Activated naive CD8-positive, alpha-beta T cell treated with anti-CD3 and anti-CD28 coated beads, Interleukin-2, amount 50 U/mL, for 16 hours (primary cell): ENCODE measurements at regions not wholly inside any gene's neighbourhood (a gene's known extent, or its start where the extent isn't known, plus 50 kb on each side); places are given as distances from the start of the nearest gene placed in this dataset.

ENCODE experiments used
- DNase-seq: peaks from one replicate; pipeline ENCODE4 v3.0.0-alpha.2; 2020; ENCODE audit warnings: low read depth, low spot score

DNA sequence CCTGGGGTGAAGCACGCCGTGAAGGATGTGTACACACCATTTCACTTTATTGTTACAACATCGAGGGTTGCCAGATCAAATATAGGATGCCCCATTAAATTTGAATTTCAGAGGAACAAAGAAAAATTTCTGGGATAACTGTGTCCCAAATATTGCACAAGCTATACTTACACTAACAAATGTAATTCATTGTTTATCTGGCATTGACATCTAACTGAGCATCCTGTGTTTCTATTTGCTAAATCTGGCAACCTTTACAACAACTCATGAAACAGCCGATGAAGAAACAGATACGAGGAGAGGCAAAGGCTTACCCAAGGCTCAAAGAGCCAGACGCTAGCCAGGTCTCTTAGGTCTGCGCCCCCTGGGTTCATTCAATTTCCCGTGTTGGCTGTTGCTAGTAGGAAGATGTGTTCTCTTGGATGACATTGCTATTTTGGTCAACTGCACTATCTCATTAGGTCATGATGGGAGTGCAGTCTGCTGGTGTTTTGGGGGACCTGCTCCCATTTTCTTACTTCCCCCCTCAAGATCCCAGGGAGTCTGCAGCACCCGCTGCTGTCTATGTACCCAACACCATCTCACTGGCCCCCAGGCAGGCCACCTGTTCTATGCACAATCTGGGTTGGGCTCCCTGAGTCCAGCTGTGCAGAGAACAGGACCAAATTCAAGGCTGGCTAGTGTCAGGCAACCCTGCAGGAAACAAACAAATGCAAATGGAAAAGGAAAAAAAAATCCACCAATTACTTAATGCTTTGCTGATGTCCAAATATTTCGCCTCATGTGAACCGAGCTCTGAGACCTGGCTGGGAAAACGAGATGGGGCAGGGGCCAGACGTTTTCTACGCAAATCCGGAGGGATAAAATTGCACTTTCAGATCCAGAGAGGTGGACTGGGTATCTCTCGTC lies 560.9 kb downstream of the MIAT start:
- no peak for DNase-seq

DNA sequence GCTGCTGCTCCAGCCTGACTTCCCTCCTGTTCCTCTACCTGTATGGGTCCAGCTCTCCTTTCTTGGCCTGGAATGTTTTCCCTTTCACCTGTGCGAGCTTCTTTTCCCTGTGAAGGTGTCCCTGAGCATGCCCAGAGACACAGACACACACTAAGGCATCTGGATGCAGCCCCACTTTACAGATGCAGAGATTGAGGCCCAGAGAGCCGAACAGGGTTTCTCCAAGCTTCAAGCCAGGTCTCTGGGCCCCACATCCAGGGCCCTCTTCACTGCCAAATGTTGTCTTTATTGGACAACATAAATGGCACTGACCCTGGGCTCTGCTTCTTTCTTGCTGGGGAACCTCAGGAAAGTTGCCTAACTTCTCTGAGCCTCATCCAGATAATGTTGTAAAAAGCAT lies 561.6 kb downstream of the MIAT start:
- no peak for DNase-seq

DNA sequence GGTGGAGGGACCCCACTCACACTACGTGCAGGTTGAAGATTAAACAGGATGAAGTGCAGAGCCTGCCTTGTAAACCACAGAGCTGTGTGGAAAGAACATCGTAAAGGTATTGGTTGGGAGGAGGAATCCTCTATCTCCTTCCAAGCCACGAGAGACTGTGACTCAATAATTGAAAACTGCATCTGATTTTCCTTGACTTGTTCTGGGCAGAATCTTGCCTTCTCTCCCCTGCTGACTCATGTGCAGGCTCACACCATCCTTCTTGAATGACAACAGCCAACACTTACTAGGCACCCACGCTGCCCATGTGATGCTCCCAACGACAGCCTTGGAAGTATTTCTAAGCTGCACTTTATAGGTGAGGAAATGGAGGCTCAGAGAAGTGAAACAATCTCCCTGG lies 563.0 kb downstream of the MIAT start:
- no peak for DNase-seq

DNA sequence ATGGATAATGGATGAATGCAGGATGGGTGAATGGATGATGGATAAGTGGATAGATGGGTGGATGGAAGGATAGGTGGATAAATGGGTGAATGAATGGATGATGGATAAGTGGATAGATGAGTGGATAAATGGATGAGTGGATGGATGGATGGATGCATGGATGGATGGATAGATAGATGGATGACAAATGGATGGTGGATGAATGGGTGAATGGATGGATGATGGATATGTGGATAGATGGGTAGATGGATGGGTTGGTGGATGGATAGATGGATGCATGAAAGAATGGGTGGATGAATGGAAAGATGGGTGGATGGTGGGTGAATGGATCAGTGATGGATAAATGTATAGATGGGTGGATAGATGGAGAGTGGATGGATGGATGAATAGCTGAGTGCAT lies 564.8 kb downstream of the MIAT start:
- DNase-seq: no peak

DNA sequence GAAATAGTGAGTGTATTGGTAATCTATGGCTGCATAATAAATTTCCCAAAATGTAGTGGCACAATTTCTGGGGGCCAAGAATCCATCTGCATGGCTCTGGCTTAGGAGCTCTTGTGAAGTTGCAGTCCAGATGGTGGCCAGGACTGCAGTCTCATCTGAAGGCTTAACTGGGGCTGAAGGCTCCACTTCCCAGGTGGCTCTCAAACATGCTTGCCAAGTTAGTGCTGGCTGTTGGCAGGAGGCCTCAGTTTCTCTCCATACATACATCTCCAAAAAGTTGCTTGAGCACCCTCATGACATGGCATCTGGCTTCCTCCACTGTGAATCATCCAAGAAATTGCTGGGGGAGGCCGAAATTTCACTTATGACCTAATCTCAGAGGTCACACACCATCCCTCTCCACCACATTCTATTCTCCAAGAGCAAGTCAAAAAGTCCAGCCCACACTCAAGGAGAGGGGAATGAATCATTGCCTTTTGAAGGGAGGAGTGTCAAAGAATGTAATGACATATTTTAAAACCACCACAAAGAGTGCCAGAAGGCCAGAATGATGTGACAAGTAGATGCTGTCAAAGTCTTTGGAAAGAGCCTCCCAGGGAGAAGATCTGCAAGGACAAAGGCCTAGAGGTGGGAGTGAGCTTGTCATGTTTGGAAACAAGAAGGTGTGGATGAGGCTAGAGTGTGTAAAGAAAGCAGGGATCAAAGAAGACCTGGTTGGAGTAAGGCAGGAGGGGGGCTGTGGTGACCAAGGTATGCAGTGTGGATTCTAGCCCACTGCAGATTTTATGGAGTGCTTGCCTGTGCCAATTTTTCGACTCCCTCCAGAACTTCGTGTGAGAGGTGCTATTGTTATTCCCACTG lies 566.2 kb downstream of the MIAT start:
- DNase-seq: no peak

DNA sequence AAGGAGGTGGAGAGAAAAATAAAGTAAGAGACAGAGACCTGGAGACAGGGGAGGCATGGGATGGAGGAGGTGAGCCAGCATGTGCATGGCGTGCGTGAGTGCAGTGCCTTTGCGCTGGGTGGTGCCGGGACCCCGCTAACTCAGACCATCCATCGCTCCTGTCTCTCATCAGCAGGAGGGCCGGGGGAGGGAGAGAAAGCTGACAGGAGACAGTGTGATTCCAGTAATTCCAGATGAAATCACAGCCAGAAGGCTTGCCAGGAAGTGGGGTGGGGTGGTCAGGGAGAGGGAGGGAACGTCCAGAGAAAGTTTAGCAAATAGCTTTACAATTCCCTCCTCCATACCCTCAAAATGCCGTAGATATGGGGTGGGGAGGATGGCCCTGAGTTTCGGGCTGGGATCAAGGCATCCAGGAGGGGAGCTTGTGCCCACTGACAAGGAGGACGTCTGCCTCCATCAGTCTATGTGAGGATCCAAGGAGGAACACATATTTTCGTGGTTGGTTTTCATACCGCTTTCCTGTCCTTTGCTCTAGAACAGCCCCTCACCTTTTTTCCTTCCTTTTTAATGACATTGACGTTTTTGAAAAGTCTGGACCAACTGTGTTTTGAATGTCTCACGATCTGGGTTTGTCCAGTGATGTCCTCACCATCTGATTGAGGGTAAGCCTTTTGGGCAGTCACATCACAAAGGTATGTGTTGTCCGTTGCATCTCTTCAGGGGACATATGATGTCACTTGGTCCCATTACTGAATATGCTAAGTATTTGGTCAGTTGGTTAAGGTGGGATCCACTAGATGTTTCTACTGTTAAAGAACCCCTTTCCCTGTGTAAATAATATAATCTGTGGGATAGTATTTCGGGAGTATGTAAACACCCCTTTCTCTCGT lies 567.3 kb downstream of the MIAT start:
- no peak for DNase-seq

DNA sequence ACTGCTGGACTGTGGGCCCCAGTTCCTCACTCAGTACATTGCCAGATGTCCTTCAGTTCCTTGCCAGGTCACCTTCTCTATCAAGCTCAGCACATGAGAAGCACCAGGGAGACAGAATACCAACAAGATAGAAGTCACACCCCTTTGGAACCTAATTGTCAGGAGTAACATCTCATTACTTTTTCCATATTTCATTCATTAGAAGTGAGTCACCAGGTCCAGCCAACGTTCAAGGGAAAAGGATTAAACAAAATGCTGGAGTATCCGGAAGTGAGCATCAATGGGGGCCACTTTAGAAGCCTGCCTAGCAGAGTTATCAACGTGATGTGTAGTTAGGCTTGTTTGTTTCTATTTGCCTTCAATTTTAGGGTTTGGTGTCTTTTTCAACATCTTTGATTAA lies 569.3 kb downstream of the MIAT start:
- no peak for DNase-seq

DNA sequence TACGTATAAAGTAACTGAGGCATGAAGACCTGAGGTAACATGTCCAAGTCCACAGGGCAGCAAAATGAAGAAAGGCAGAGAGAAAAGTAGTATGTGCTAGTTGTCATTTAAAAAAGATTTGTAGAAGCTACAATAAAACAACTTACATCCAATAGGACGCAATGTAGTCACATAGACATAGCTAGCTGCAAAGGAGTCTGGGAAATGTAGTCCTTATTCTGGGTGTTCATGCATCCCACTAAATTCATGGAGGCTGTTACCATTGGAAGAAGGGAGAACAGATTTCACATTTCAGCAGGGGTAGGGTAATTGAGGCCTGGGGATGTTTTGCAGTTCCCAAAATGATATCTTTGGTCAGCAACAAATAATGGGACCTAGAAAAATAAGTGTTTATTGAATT lies 571.4 kb downstream of the MIAT start:
- DNase-seq: no peak

DNA sequence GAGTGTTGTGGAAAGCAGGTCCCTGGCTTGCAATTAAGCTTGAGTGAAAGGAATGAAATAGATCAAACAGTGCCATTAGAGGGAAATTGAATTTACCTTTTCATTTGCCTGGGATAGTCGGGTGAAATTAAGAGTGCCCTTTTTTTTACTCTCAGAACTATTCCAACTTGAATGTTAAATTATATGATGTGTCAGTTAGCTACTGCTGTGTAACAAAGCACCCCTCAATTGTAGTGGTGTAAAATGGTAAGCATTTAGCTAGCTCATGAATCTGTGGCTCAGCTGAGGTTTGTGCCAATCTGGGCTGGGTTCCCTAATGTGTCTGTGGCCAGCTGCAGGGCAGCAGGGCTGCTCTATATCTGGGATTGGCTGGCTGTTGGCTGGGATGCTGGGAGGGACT lies 571.4 kb downstream of the MN1 start:
- DNase-seq: no peak

DNA sequence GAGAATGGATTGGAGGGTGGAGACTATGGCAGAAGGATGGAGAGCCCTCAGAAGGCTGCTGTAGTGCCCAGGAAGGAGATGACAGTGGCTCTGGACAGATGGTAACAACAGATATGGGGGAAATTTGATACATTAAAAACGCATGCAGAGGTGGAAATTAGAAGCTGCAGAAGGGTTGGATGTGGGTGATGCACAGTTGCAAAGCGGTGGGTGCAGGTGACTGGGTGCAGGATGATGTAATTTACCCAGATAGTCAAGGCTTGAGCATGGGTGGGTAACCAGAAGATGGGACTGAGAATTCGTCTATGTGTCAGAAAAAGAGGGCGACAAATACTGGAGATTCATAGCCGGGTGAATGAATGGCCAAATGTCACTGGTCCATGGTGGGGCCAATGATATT lies 570.3 kb downstream of the MN1 start:
- no peak for DNase-seq

DNA sequence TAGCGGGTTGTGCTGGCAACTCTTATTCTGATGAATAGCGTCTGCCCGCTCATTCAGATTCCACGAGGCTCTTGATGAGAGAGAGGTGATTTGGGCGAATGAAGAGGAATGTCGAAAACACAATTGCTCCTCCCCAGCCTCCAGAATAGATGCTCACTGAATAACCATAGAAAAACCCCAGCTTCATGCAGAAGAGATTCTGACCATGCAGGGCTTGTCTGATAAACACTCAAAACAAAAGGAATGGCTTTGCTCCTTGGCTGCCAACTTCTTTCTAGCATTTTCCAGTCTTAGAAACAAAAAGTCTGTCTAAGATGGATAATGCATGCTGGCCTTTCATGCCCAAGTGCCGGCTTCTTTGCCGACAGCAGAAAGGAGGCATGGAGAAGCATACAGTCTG lies 569.5 kb downstream of the MN1 start:
- no peak for DNase-seq

DNA sequence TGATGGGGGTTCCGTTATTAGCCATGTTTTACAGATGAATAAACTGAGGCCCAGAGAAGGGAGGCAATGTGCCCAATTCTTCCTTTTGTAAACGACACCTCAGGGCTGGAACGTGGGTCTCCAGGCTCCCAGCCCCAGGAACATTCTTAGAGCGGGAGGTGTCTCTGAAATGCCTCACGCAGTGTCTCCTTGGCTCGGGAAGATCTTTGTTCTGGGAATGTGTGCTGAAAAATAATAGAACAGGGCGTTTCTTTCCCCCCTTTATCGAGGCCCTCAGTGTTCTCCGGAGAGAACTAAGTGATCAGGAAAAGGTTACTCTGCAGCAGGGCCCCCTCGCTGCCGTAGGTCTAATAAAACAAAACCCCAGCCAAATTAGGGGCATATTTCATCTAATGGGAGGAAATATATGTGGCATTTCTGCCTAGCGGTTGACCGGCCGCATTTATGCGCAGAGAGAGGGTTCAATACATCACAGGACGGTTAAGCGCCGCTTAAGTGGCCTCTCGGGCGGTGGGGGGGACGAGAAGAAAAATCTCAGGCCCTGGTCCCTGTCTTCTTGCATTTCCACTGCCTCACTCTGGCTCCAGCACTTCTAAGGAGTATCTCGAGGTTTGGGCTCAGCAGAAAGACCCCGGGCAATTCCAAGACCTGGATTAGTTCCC lies 564.3 kb downstream of the MN1 start:
- DNase-seq: no peak

DNA sequence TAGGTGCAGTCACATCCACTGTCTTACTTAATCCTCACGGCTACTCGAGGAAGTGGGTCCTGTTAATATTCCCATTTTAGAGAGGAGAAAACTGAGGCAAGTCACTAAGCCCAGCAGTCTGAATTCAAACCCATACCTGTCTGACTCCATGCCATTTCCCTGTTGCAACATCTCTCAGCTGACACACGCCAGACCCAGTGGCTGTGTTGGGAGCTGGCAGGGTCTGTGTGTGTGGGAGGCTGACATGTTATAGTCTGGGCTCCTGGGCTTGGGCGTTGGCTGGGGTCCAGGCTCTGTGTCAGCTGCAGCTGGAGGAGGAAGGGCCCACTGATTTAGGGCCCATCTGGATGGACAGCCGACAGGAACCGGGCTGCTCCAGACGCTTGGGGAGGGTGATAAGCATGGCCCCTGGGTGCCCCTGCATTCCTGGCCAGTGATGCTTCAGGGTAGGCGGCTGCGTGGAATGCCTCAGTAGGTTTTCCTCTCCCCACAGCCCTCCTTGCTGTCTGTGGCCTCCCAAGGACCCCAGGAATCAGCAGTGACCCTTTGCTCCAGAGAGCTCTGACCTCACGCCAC lies 562.5 kb downstream of the MN1 start:
- DNase-seq: no peak

DNA sequence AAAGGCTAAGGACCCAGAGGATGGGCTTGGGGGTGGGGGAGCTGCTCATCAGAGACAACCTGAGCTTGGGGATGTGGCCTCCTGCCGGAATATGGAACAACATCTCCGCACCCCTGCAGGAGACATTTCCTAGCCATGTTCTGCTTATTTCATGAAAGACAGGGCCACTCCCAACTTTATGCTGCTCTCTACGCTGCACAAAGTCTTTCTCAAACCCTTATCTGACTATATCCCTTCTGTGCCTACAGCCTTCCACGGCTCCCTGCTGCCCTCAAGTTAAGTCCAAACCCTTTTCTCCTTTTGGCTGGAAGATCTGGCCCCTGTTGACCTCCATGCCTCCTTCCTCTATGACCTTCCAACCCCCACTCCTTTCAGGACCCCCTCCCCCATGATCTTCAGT lies 562.0 kb downstream of the MN1 start:
- DNase-seq: no peak

DNA sequence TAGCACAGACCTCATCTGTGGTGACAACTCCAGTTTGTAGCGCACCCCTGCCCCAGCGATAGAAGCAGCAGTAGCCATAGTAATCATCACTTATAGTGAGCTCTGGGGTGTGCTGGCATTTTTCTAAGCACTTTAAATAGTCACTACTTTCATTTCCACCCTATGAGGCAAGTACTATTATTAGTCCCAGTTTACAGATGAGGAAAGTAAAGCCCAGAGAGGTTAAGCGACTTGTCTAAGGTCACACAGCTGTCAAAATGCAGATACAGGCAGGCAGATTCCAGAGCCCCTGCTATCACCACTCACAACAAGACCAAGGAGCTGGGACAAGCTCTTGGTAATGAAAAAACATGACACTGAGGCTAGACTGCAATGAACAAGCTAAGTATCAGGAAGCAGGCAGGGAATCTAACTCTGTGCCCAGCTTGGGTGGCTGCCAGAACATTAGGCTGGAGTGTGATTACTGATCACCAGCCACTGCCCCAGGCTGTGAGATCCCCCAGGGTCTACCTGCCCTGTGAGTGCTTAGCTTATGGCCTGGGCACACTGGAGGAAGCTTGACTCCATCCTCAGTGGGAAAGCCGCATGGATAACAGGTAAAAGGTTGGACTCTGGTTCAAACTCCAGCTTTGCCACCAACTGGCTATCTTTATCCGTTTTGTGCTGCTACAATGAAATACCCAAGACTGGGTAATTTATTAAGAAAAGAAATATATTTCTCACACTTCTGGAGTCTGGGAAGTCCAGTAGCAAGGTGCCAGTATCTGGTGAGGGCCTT lies 561.1 kb downstream of the MN1 start:
- DNase-seq: no peak

DNA sequence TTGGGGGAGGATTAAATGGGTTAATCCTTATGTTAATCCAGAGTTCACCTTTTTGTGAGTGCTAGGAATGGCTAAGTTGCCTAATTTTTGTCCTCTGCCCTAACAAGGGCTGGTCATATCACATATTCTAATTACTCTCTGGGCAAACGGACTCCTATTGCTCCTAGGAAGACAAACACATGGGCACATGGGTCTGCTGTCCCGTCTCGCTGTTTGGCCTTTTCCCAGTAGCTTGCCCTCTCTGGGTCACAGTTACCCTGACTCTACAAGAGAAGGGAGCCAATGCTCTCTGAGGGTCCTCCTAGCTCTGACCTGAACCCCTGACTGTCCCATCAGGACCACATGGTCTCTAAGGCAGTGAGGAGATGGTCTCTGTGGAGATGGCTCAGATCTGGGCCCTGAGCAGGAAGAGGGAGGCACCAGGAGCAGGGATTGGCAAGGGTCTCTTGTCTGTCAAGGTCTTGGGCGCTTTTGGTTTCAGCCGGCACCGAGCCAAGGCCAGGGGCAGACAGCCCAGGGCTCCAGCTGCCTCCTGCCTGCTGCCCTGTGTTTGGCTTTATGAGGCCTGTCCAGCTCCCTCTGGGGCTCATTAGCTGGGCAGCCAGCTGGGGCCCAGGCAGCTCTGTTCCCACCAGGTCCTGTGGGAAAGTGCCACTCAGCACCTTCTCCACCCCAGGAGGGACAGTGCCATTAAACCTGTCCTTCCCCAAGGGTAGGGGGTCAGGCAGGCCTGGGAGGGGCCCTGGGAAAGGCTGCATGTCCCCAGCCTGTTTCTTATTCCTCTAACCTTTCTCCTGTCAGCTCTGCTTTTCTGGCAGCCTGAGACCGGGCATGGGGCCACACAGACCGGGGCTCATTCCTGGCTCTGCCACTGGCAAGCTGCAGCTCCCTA lies 559.9 kb downstream of the MN1 start:
- no peak for DNase-seq

DNA sequence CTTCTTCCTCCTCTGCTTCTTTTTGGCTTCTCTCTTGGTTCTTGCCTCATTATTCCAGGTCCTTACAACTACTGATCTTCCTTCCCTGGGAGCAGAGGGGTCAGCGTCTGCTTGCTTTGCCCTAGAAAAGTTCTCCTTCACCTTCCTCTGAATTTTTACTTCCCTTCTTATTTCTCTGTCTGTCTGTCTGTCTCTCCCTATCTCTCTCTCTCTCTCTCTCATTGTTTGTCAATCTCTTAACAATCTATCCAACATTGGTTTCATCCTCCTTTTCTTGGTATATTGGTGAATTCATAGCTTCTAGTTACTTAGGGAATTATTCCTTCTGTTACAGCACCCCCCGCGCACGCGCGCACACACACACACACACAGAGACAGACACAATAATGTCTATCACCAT lies 559.1 kb downstream of the MN1 start:
- DNase-seq: no peak

DNA sequence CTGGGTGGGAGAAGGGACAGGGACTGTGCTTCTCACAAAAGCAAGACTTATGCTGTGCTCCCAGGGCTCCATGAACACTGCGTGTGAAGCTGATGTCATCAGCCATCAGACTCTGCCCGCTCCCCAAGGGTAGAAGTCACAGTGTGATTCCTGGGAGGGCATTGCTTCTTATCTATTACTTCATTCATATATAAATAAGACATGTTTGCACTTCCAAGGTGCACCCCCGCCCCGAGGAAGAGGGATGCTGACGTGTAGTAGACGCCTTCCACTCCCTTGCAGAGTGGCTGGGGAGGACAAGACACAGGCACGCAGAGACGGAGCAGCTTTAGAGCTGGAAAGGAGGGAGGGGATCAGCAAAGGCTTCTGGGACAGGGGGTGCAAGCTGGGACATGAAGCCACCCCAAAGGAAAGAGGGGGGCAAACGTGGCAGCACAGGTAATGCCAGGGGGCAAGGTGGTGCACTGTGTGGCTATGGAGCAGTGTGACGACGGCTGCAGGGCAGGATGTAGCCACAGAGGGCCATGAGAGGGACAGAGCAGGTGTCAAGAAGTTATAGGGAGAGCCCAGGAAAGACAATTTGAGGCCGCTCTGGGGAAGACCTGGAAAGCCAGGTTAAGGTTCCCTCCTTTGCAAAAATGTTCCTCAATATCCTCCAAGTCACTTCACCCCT lies 558.5 kb downstream of the MN1 start:
- DNase-seq: no peak

DNA sequence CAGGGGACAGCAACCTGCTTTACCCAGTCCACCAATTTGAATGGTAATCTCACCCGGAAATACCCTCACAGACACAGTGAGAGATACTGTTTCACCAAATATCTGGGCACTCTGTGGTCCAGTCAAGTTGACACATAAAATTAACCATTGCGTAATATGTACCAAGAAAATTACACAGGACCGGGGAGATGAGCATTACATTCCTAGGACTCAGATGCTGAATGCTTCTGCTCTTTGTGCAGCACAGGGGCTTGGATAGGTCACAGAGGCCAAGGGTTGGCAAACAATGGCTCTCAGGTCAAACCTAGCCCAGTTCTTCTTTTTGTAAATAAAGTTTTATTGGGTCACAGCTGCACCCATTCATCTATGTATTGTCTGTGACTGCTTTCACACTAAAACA lies 557.2 kb downstream of the MN1 start:
- no peak for DNase-seq
